HCT116 (cell line): ENCODE measurements at regions not wholly inside any gene's neighbourhood (a gene's known extent, or its start where the extent isn't known, plus 50 kb on each side); places are given as distances from the start of the nearest gene placed in this dataset.

Source experiments
- ATAC-seq: fragments of 200-7000 bp; cut with Tn5 transposase; 2 replicates; pipeline ENCODE4 v1.9.1; 2020; ENCODE audit warnings: mild to moderate bottlenecking, moderate library complexity
- BruUV-seq: library from RNA; stranded (reverse); fragments of 400-500 nt; replicated peaks from 2 replicates; lab custom pipeline; 2021; lab: Mats Ljungman, UMichigan
- CTCF ChIA-PET: fragments of 300-600 bp; sonication (Branson Sonifier 250); formaldehyde crosslinking; loops from one replicate; lab custom pipeline; 2021; ENCODE audit warnings: antibody characterized with exemption; lab: Charles Lee
- POLR2A ChIA-PET: fragments of 300-600, 350-600 bp; sonication (Branson Sonifier 250); formaldehyde crosslinking; loops from one replicate; lab custom pipeline; 2021; ENCODE audit warnings: antibody characterized with exemption; lab: Charles Lee
- RAD21 ChIA-PET, 2 experiments: fragments of 300-600 bp; sonication (Branson Sonifier 250); formaldehyde crosslinking; loops; one replicate each; lab custom pipeline; 2023; ENCODE audit warnings: low total read pairs in 2 of 2; ENCODE audit not compliant: uncharacterized antibody in 2 of 2, unreplicated experiment in 2 of 2, low non-redundant PET in 1 of 2; lab: Charles Lee
- DNase-seq: peaks from one replicate; pipeline ENCODE4 v3.0.0-alpha.2; 2010; ENCODE audit warnings: low read depth, low spot score
- H2AFZ ChIP-seq: fragments of 200-600 bp; shearing (Covaris generic), sonication (generic); 2 replicates; pipeline ENCODE4 v1.6.1; 2017; ENCODE audit warnings: low read depth, mixed run types, mixed read lengths, antibody characterized with exemption, low read length; ENCODE audit not compliant: poor library complexity, severe bottlenecking
- H3K27ac ChIP-seq: 2 replicates; pipeline ENCODE4 v1.5.1; 2012; ENCODE audit warnings: low read depth, low read length
- H3K27me3 ChIP-seq: fragments of 200-600 bp; sonication (generic); 2 replicates; pipeline ENCODE4 v1.6.1; 2016; ENCODE audit warnings: mixed run types, low read length, mixed read lengths; ENCODE audit not compliant: insufficient read depth
- H3K36me3 ChIP-seq, 2 experiments: fragments of 200-500 bp in 1 of 2; fragments of 200-600 bp in 1 of 2; sonication (Bioruptor generic) in 1 of 2; sonication (generic) in 1 of 2; 2 replicates each; pipeline versions ENCODE4 v1.5.1 to v1.6.1; 2014 to 2016; ENCODE audit warnings: low read length in 2 of 2, inconsistent platforms in 1 of 2, mixed read lengths in 1 of 2, mixed run types in 1 of 2; ENCODE audit not compliant: insufficient read depth in 2 of 2, control insufficient read depth in 1 of 2
- H3K4me1 ChIP-seq, 2 experiments: fragments of 200-600 bp in 1 of 2; sonication (generic) in 1 of 2; 2 replicates each; pipeline versions ENCODE4 v1.5.1 to v1.6.1; 2012 to 2017; ENCODE audit warnings: low read length in 2 of 2, inconsistent platforms in 1 of 2, mild to moderate bottlenecking in 1 of 2, mixed read lengths in 1 of 2, mixed run types in 1 of 2, moderate library complexity in 1 of 2; ENCODE audit not compliant: insufficient read depth in 2 of 2, control insufficient read depth in 1 of 2
- H3K4me2 ChIP-seq: fragments of 200-600 bp; sonication (generic); 2 replicates; pipeline ENCODE4 v1.6.1; 2017; ENCODE audit warnings: mixed run types, low read length, mixed read lengths
- H3K4me3 ChIP-seq, 2 experiments: fragments of 200-600 bp in 1 of 2; sonication (generic) in 1 of 2; replicated peaks in 1 of 2; 2 replicates each; pipeline ENCODE4 v1.5.1; 2011 to 2016; ENCODE audit warnings: low read length in 2 of 2, control low read depth in 1 of 2, low read depth in 1 of 2, mild to moderate bottlenecking in 1 of 2, mixed read lengths in 1 of 2, mixed run types in 1 of 2
- H3K79me2 ChIP-seq: fragments of 200-600 bp; sonication (generic); 2 replicates; pipeline ENCODE4 v1.6.1; 2017; ENCODE audit warnings: mild to moderate bottlenecking, mixed run types, low read length, moderate library complexity, mixed read lengths; ENCODE audit not compliant: insufficient read depth
- H3K9ac ChIP-seq: fragments of 200-600 bp; sonication (generic); 2 replicates; pipeline ENCODE4 v1.6.1; 2016; ENCODE audit warnings: low read length, mixed read lengths
- H3K9me2 ChIP-seq: fragments of 200-600 bp; sonication (generic), shearing (Covaris generic); 2 replicates; pipeline ENCODE4 v1.6.1; 2017; ENCODE audit warnings: mixed run types, mild to moderate bottlenecking, moderate library complexity; ENCODE audit not compliant: insufficient read depth
- H3K9me3 ChIP-seq, 2 experiments: fragments of 200-500 bp in 1 of 2; fragments of 200-600 bp in 1 of 2; sonication (Bioruptor generic) in 1 of 2; sonication (generic) in 1 of 2; 2 replicates each; pipeline ENCODE4 v1.6.1; 2014 to 2017; ENCODE audit warnings: low read length in 2 of 2, mixed read lengths in 2 of 2, inconsistent platforms in 1 of 2, low read depth in 1 of 2, mild to moderate bottlenecking in 1 of 2, mixed run types in 1 of 2, moderate library complexity in 1 of 2; ENCODE audit not compliant: control insufficient read depth in 1 of 2, insufficient read depth in 1 of 2
- H4K20me1 ChIP-seq: fragments of 200-600 bp; sonication (generic), shearing (Covaris generic); 2 replicates; pipeline ENCODE4 v1.6.1; 2017; ENCODE audit warnings: mixed run types, mild to moderate bottlenecking, moderate library complexity; ENCODE audit not compliant: insufficient read depth
- ATF3 ChIP-seq: IDR thresholded peaks from 2 replicates; pipeline ENCODE4 v1.6.1; 2012
- ELF1 ChIP-seq: IDR thresholded peaks from 2 replicates; pipeline ENCODE4 v1.6.1; 2012; ENCODE audit warnings: low read depth, borderline replicate concordance
- EZH2phosphoT487 ChIP-seq: fragments of 200-600 bp; IDR thresholded peaks from 2 replicates; pipeline ENCODE4 v1.6.1; 2018; ENCODE audit warnings: antibody characterized with exemption, borderline replicate concordance
- FOSL1 ChIP-seq: IDR thresholded peaks from 2 replicates; pipeline ENCODE4 v1.6.1; 2012; ENCODE audit warnings: low read depth
- JUND ChIP-seq: IDR thresholded peaks from 2 replicates; pipeline ENCODE4 v1.6.1; 2012
- MAX ChIP-seq: IDR thresholded peaks from 2 replicates; pipeline ENCODE4 v1.6.1; 2012
- POLR2A ChIP-seq: IDR thresholded peaks from 2 replicates; pipeline ENCODE4 v1.7.0; 2011; ENCODE audit warnings: borderline replicate concordance; ENCODE audit not compliant: insufficient read depth, insufficient read length; ENCODE audit errors: extremely low read depth
- REST ChIP-seq: IDR thresholded peaks from 2 replicates; pipeline ENCODE4 v1.6.1; 2012; ENCODE audit warnings: low read depth
- TCF7L2 ChIP-seq: IDR thresholded peaks from 2 replicates; pipeline ENCODE4 v1.7.0; 2011; ENCODE audit warnings: borderline replicate concordance, inconsistent platforms; ENCODE audit not compliant: insufficient read depth, insufficient read length; ENCODE audit errors: extremely low read depth
- YY1 ChIP-seq: IDR thresholded peaks from 2 replicates; pipeline ENCODE4 v1.6.1; 2011; ENCODE audit warnings: low read length, low read depth, moderate library complexity, mild to moderate bottlenecking; ENCODE audit not compliant: insufficient replicate concordance; ENCODE audit errors: extremely low read depth
- ZNF274 ChIP-seq: fragments of 200-500 bp; sonication (Bioruptor generic); IDR thresholded peaks from 2 replicates; pipeline ENCODE4 v1.6.1; 2014; ENCODE audit warnings: mild to moderate bottlenecking, low read depth, low read length, inconsistent platforms
- intact Hi-C: fragments of 100-400 bp; cut with micrococcal nuclease; formaldehyde crosslinking; loops from 2 replicates; pipeline ENCODE4 v1.10.0; 2022

- Histone ChIP-seq H3K36me3 (no peaks in the 10 kb centered on the region), H3K4me3 (no peak overlapping the region), H3K9ac (no peak overlapping the region), H4K20me1 (no peaks in the 10 kb centered on the region), H3K9me3 (0 out of 4 replicates have a peak, but pooled peaks cover 3 to 5% of the 10 kb centered on the region in 2 experiments), H3K4me2 (no peak overlapping the region), H3K9me2 (no peaks in the 10 kb centered on the region), H3K4me1 (no peaks in the 10 kb centered on the region), H2AFZ (no peak overlapping the region), H3K27me3 (no peaks in the 10 kb centered on the region), H3K27ac (no peak overlapping the region), H3K79me2 (no peaks in the 10 kb centered on the region)
- DNase-seq: no peak
- intact Hi-C loops: no loop called here
- POLR2A ChIA-PET: no interaction called here
- CTCF ChIA-PET: no interaction called here
- ATAC-seq: no peak
- TF ChIP-seq POLR2A (no peak), FOSL1 (no peak), EZH2phosphoT487 (no peak), TCF7L2 (no peak), YY1 (no peak), REST (no peak), MAX (no peak), JUND (no peak), ATF3 (no peak), ZNF274 (no peak), ELF1 (no peak)
- no TSS peak for BruUV-seq
- RAD21 ChIA-PET: no interaction called here
Observed at GRCh38 chr17:77511514-77512061, 370.8 kb downstream of the SEC14L1 start.
